GM10266 (cell line): ENCODE measurements at regions not wholly inside any gene's neighbourhood (a gene's known extent, or its start where the extent isn't known, plus 50 kb on each side); places are given as distances from the start of the nearest gene placed in this dataset.

Experiments
- DNase-seq: peaks from one replicate; pipeline ENCODE4 v3.0.0; 2012; ENCODE audit errors: extremely low spot score
- TF ChIP-seq, protein P1 (sequence below): IDR thresholded peaks from 2 replicates; pipeline ENCODE4 v1.5.1; 2012; ENCODE audit warnings: mild to moderate bottlenecking, low read depth; ENCODE audit not compliant: control insufficient read depth, insufficient read depth; ENCODE audit errors: missing control alignments

DNA sequence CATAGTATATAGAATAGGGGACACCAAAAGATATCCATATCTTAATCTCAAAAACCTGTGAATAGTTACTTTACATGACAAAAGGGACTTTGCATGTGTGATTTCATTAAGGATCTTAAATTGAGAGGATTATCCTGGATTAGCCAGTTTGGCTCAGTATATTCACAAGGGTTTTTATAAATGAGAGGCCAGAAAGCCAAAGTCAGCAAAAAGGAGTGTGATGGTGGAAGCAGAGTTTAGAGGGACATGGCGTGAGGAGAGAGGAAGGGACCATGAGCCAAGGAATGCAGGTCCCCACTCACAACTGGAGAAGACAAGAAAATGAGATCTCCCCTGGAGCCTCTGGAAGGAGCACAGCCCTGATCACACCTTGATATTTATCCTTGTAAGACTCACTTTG lies 648.5 kb upstream of the LCORL start:
- TF ChIP-seq, protein P1, sequence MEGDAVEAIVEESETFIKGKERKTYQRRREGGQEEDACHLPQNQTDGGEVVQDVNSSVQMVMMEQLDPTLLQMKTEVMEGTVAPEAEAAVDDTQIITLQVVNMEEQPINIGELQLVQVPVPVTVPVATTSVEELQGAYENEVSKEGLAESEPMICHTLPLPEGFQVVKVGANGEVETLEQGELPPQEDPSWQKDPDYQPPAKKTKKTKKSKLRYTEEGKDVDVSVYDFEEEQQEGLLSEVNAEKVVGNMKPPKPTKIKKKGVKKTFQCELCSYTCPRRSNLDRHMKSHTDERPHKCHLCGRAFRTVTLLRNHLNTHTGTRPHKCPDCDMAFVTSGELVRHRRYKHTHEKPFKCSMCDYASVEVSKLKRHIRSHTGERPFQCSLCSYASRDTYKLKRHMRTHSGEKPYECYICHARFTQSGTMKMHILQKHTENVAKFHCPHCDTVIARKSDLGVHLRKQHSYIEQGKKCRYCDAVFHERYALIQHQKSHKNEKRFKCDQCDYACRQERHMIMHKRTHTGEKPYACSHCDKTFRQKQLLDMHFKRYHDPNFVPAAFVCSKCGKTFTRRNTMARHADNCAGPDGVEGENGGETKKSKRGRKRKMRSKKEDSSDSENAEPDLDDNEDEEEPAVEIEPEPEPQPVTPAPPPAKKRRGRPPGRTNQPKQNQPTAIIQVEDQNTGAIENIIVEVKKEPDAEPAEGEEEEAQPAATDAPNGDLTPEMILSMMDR: no peak
- no peak for DNase-seq

DNA sequence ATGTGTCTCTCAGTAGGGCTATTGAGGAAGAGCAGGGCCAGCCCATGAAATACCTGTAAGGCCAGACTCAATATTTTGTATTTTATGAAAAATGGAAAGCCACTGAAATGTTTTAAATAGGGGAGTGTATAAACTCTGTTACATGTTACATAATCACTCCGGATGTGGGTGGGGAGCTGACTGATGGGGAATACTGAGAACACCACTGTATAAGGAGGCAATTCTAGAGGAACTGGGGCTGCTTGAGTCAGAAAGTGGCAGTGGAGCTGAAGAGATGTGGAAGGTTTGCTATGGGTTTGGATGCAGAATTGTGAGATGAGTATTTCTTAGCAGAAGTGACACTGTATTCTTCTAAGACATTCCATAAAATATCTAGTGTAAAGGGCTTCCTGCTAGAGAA lies 647.8 kb upstream of the LCORL start:
- no peak for DNase-seq
- TF ChIP-seq, protein P1: no peak

DNA sequence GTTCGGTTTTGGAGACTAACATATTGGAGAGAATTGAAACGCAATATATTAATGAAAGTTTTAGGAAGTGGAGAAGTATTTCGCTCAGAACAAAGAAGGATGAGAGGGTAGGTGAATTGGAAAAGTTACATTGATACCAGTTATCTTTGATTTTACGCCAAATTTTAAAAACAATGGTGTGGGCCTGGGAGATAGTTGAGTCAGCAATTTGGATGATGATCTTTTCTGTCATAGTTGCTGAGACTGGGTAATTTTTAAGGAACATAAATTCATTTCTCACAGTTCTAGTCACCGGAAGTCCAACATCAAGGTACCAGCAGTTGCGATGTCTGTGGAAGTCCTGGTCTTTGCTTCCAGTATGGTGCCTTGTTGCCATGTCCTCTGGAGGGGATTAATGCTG lies 644.8 kb upstream of the LCORL start:
- TF ChIP-seq, protein P1: no peak
- no peak for DNase-seq

DNA sequence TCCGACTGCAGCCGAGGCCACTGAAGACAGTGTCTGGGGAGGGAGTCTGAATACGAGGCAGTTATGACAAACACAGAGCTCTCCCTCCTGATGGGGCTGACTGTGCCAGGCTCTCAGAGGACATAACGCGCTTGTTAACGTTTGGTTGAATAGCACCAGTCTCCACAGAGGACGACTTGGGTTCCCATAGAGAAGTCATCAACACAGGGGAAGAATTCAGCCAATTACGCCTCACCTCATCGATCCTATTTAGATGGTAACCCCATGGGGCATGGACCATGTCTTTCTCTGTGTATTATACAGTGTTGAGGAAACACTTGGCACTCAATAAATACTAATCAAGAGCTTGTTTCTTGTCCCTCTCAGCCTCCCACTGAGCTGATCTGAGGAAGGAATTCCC lies 642.6 kb upstream of the LCORL start:
- TF ChIP-seq, protein P1: no peak
- no peak for DNase-seq

DNA sequence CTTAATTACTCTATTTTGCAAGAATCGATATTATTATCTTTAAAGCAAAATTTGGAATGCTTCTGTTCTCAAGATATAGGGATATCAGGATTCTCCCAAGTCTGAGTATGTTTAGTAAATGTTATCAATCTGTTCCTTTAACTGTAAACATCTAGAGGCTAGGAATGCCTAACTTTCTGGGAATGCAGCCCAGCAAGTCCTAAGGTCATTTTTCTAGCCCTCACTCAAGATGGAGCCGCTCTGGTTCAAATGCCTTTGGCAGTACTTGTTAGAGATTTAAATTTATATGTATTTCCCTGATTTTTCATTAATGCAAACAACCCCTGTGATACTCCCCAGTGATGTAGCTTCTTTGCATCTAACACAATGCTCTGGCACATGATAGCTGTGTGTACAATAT lies 623.8 kb upstream of the LCORL start:
- DNase-seq: no peak
- TF ChIP-seq, protein P1: no peak

DNA sequence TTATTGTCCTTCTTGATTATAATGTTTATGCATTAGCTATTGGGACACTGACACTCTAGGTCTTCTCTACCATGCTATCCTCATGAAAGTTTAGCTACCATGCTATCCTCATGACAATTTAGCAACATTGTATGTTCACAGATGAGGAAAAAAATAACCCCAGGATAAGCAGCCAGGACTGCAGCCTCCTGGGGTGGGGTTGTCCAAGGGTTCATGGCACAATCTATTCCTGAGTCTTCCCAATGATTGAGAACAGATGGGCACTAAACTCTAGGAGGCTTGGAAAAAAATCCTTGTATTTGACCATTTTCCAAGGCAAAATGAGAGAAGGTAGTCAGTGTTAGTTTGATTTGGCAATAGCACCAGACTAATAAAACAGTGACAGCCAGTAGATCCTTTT lies 619.8 kb upstream of the LCORL start:
- TF ChIP-seq, protein P1: no peak
- DNase-seq: no peak

DNA sequence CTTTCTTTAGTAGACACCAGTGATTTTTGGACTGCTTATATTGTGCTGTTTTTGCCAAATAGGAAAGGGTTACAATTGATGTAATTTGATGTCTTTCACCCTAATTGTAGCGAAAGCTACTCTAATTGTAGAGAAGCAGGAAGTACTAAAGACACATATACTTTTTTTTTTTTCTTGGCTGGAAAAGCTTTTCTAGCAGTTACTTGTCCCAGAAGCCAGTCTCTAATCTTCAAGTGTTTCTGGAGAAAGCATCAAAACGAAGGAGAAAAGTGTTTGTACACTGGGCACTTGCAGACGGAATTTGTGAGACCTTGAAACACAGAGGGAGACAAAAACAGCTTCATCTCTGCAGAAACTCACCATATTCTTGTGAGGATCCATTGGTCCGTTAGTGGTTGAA lies 616.5 kb upstream of the LCORL start:
- TF ChIP-seq, protein P1: no peak
- no peak for DNase-seq
